Adipocyte (in vitro differentiated cells): ENCODE measurements at regions not wholly inside any gene's neighbourhood (a gene's known extent, or its start where the extent isn't known, plus 50 kb on each side); places are given as distances from the start of the nearest gene placed in this dataset.
"Not testable (repeated sequence)": the region's sequence is repeated elsewhere in the genome, so short reads cannot be mapped to it uniquely, and the experiment has no call there.

Experiments used
- DNase-seq: peaks from one replicate; pipeline ENCODE4 v3.0.0-alpha.2; 2015; ENCODE audit warnings: low read depth
- H3K27me3 ChIP-seq: replicated peaks from 2 replicates; pipeline ENCODE4 v1.7.0; 2013; ENCODE audit warnings: mild to moderate bottlenecking, low read length, moderate library complexity; ENCODE audit not compliant: control insufficient read depth, insufficient read depth
- H3K36me3 ChIP-seq: 2 replicates; pipeline ENCODE4 v1.7.0; 2013; ENCODE audit warnings: low read length, mild to moderate bottlenecking, moderate library complexity; ENCODE audit not compliant: control insufficient read depth, insufficient read depth, severe bottlenecking
- H3K4me1 ChIP-seq: 2 replicates; pipeline ENCODE4 v1.7.0; 2013; ENCODE audit warnings: mild to moderate bottlenecking, low read length, moderate library complexity; ENCODE audit not compliant: control insufficient read depth, insufficient read depth
- H3K4me3 ChIP-seq: 2 replicates; pipeline ENCODE4 v1.7.0; 2013; ENCODE audit warnings: mild to moderate bottlenecking, low read length, moderate library complexity
- H3K9ac ChIP-seq: 2 replicates; pipeline ENCODE4 v1.7.0; 2013; ENCODE audit warnings: mild to moderate bottlenecking, low read length, moderate library complexity
- H3K9me3 ChIP-seq: 2 replicates; pipeline ENCODE4 v1.7.0; 2013; ENCODE audit warnings: mild to moderate bottlenecking, low read length, moderate library complexity; ENCODE audit not compliant: control insufficient read depth

- no peak for DNase-seq
- Histone ChIP-seq H3K27me3 (no peaks in the 10 kb centered on the region), H3K4me3 (no peak overlapping the region)
Observed at GRCh38 chr9:101814064-101814463, 75.6 kb upstream of the GRIN3A start.

DNA sequence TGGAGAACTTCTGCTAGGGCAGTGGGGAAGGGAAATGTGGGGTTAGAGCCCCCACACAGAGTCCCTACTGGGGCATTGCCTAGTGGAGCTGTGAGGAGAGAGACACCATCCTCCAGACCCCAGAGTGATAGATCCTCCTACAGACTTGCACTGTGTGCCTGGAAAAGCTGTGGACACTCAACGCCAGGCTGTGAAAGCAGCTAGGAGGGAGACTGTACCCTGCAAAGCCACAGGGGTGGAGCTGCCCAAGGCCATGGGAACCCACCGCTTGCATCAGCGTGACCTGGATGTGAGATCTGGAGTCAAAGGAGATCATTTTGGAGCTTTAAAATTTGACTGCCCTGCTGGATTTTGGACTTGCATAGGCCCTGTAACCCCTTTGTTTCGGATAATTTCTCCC is 69.4 kb upstream of the GRIN3A start:
- not testable (repeated sequence) for H3K9me3 ChIP-seq, DNase-seq, H3K9ac ChIP-seq, H3K4me1 ChIP-seq, H3K4me3 ChIP-seq, H3K27me3 ChIP-seq, H3K36me3 ChIP-seq

More at GRCh38 chr9:101814064-101814463, 75.6 kb upstream of the GRIN3A start:
- H3K9ac ChIP-seq = no peak overlapping the region
- no peaks in the 10 kb centered on the region for H3K4me1 ChIP-seq
- H3K9me3 ChIP-seq = no peaks in the 10 kb centered on the region
- no peaks in the 10 kb centered on the region for H3K36me3 ChIP-seq

DNA sequence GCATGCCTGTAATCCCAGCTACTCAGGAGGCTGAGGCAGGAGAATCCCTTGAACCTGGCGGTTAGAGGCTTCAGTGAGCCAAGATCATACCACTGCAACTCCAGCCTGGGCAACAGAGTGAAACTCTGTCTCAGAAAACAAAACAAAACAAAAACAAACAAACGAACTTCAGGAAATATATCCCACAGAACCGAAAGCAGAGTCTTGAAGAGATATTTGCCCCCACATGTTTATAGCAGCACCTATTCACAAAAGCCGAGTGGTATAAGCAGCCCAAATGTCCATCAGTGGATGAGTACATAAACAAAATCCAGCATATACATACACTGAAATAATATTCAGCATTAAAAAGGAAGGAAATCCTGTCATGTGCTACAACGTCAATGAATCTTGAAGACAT is 57.6 kb upstream of the GRIN3A start:
- Histone ChIP-seq H3K9me3 (no peaks in the 10 kb centered on the region), H3K27me3 (peaks cover 5% of the 10 kb centered on the region), H3K4me1 (no peaks in the 10 kb centered on the region), H3K36me3 (no peaks in the 10 kb centered on the region), H3K9ac (no peak overlapping the region), H3K4me3 (no peak overlapping the region)
- no peak for DNase-seq

- H3K9me3 ChIP-seq = no peaks in the 10 kb centered on the region
- no peaks in the 10 kb centered on the region for H3K36me3 ChIP-seq
- DNase-seq = no peak
- H3K4me3 ChIP-seq = no peak overlapping the region
- H3K27me3 ChIP-seq = peaks cover 7% of the 10 kb centered on the region
- no peaks in the 10 kb centered on the region for H3K4me1 ChIP-seq
- H3K9ac ChIP-seq = no peak overlapping the region
Observed at GRCh38 chr9:101795147-101795546, 56.7 kb upstream of the GRIN3A start.

GRCh38 chr9:101792475-101792874 is 54.0 kb upstream of the GRIN3A start:
- H3K4me1 ChIP-seq = no peaks in the 10 kb centered on the region
- H3K4me3 ChIP-seq = no peak overlapping the region
- no peak for DNase-seq
- peaks cover 7% of the 10 kb centered on the region for H3K27me3 ChIP-seq
- no peak overlapping the region for H3K9ac ChIP-seq
- no peaks in the 10 kb centered on the region for H3K9me3 ChIP-seq
- no peaks in the 10 kb centered on the region for H3K36me3 ChIP-seq

GRCh38 chr9:101791938-101792337 is 53.5 kb upstream of the GRIN3A start:
- no peaks in the 10 kb centered on the region for H3K9me3 ChIP-seq
- no peaks in the 10 kb centered on the region for H3K36me3 ChIP-seq
- H3K4me1 ChIP-seq = no peaks in the 10 kb centered on the region
- DNase-seq = no peak
- H3K4me3 ChIP-seq = no peak overlapping the region
- H3K9ac ChIP-seq = no peak overlapping the region
- H3K27me3 ChIP-seq = peaks cover 7% of the 10 kb centered on the region

GRCh38 chr9:101791533-101791932 is 53.1 kb upstream of the GRIN3A start:
- DNase-seq = no peak
- H3K9me3 ChIP-seq = no peaks in the 10 kb centered on the region
- no peak overlapping the region for H3K9ac ChIP-seq
- H3K4me1 ChIP-seq = no peaks in the 10 kb centered on the region
- H3K4me3 ChIP-seq = no peak overlapping the region
- peaks cover 7% of the 10 kb centered on the region for H3K27me3 ChIP-seq
- no peaks in the 10 kb centered on the region for H3K36me3 ChIP-seq
